Endothelial cell of umbilical vein (primary cell): ENCODE measurements at regions not wholly inside any gene's neighbourhood (a gene's known extent, or its start where the extent isn't known, plus 50 kb on each side); places are given as distances from the start of the nearest gene placed in this dataset.

Source experiments
- BruUV-seq: library from RNA; stranded (reverse); fragments of 400-500 nt; replicated peaks from 2 replicates; lab custom pipeline; 2021; lab: Mats Ljungman, UMichigan
- CTCF ChIA-PET: fragments of 300-600, 350-600 bp; sonication (Branson Sonifier 250); formaldehyde crosslinking; loops from one replicate; lab custom pipeline; 2021; ENCODE audit warnings: antibody characterized with exemption, inconsistent platforms; lab: Charles Lee
- POLR2A ChIA-PET: fragments of 300-600, 350-600 bp; sonication (Branson Sonifier 250); formaldehyde crosslinking; loops from one replicate; lab custom pipeline; 2021; ENCODE audit warnings: antibody characterized with exemption, inconsistent platforms; lab: Charles Lee
- DNase-seq: peaks from one replicate; pipeline ENCODE4 v3.0.0-alpha.2; 2011; ENCODE audit warnings: low read depth, low spot score
- FAIRE-seq: peaks from 2 replicates; lab custom pipeline; 2011; peaks lifted over from hg19 to GRCh38; lab: Jason Lieb, UNC
- H2AFZ ChIP-seq: 2 replicates; pipeline ENCODE4 v1.6.0; 2012; ENCODE audit warnings: low read depth, low read length, control low read depth, inconsistent platforms
- H3K27ac ChIP-seq: 2 replicates; pipeline ENCODE4 v1.5.1; 2011; ENCODE audit warnings: low read depth, mild to moderate bottlenecking, control low read depth, low read length, moderate library complexity; ENCODE audit not compliant: insufficient read depth
- H3K27me3 ChIP-seq, 2 experiments: 2 replicates each; pipeline versions ENCODE4 v1.6.0 to v1.6.1; 2011; ENCODE audit warnings: low read length in 2 of 2, mixed read lengths in 1 of 2; ENCODE audit not compliant: control insufficient read depth in 2 of 2, insufficient read depth in 2 of 2
- H3K36me3 ChIP-seq, 2 experiments: 2 replicates in 1 of 2; 3 replicates in 1 of 2; pipeline ENCODE4 v1.5.1; 2011; ENCODE audit warnings: low read length in 2 of 2, mild to moderate bottlenecking in 1 of 2, moderate library complexity in 1 of 2; ENCODE audit not compliant: control insufficient read depth in 2 of 2, insufficient read depth in 2 of 2; ENCODE audit errors: extremely low read depth in 1 of 2
- H3K4me1 ChIP-seq: 3 replicates; pipeline ENCODE4 v1.5.1; 2011; ENCODE audit warnings: mild to moderate bottlenecking, low read length; ENCODE audit not compliant: control insufficient read depth, insufficient read depth; ENCODE audit errors: extremely low read depth
- H3K4me2 ChIP-seq: 2 replicates; pipeline ENCODE4 v1.6.1; 2011; ENCODE audit warnings: low read length, control low read depth, mixed read lengths; ENCODE audit not compliant: insufficient read depth
- H3K4me3 ChIP-seq, 3 experiments: fragments of 200-600 bp in 1 of 3; sonication (generic), shearing (Covaris generic) in 1 of 3; replicated peaks in 1 of 3; 2 replicates each; pipeline ENCODE4 v1.5.1; 2011 to 2016; ENCODE audit warnings: control low read depth in 3 of 3, low read length in 3 of 3, mild to moderate bottlenecking in 2 of 3, inconsistent platforms in 1 of 3, low read depth in 1 of 3, moderate library complexity in 1 of 3; ENCODE audit not compliant: insufficient read depth in 1 of 3
- H3K79me2 ChIP-seq: 2 replicates; pipeline ENCODE4 v1.6.0; 2012; ENCODE audit warnings: low read length, inconsistent platforms; ENCODE audit not compliant: control insufficient read depth, insufficient read depth
- H3K9ac ChIP-seq: replicated peaks from 2 replicates; pipeline ENCODE3; 2011; ENCODE audit warnings: low read length, control low read depth; ENCODE audit not compliant: insufficient read depth; ENCODE audit errors: extremely low read depth
- H3K9me1 ChIP-seq: replicated peaks from 3 replicates; pipeline ENCODE4 v1.6.0; 2011; ENCODE audit warnings: mild to moderate bottlenecking, low read length; ENCODE audit not compliant: control insufficient read depth, insufficient read depth; ENCODE audit errors: extremely low read depth
- H3K9me3 ChIP-seq: replicated peaks from 2 replicates; pipeline ENCODE4 v1.5.1; 2012; ENCODE audit warnings: low read length, inconsistent platforms; ENCODE audit not compliant: control insufficient read depth, insufficient read depth
- H4K20me1 ChIP-seq: replicated peaks from 2 replicates; pipeline ENCODE3; 2011; ENCODE audit warnings: mild to moderate bottlenecking, low read length; ENCODE audit not compliant: control insufficient read depth, insufficient read depth; ENCODE audit errors: extremely low read depth
- CTCF ChIP-seq, 2 donors: IDR thresholded peaks; 1 replicate in 1 of 2; 2 replicates in 1 of 2; pipeline ENCODE4 v1.5.1; 2011; ENCODE audit warnings: low read length in 2 of 2, mild to moderate bottlenecking in 2 of 2, moderate library complexity in 2 of 2, control low read depth in 1 of 2, inconsistent platforms in 1 of 2, low read depth in 1 of 2; ENCODE audit not compliant: insufficient read depth in 1 of 2; ENCODE audit errors: extremely low read depth in 1 of 2
- EZH2 ChIP-seq: IDR thresholded peaks from 2 replicates; pipeline ENCODE4 v1.6.1; 2012; ENCODE audit warnings: borderline replicate concordance, low read depth, mild to moderate bottlenecking, moderate library complexity, low read length, inconsistent platforms; ENCODE audit not compliant: severe bottlenecking
- FOS ChIP-seq: IDR thresholded peaks from 2 replicates; pipeline ENCODE4 v1.6.1; 2011; ENCODE audit warnings: mild to moderate bottlenecking, low read length, moderate library complexity, borderline replicate concordance; ENCODE audit not compliant: insufficient read depth
- GATA2 ChIP-seq: IDR thresholded peaks from 2 replicates; pipeline ENCODE4 v1.7.0; 2011; ENCODE audit warnings: low read depth, mild to moderate bottlenecking, moderate library complexity, mixed read lengths, low read length; ENCODE audit not compliant: insufficient read length, insufficient read depth
- JUN ChIP-seq: IDR thresholded peaks from 2 replicates; pipeline ENCODE4 v1.6.1; 2011; ENCODE audit warnings: borderline replicate concordance, low read depth; ENCODE audit not compliant: insufficient read length, insufficient read depth
- MYC ChIP-seq: IDR thresholded peaks from one replicate; pipeline ENCODE4 v1.6.1; 2011; ENCODE audit warnings: mild to moderate bottlenecking, low read depth, low read length
- POLR2A ChIP-seq: IDR thresholded peaks from 2 replicates; pipeline ENCODE4 v1.6.1; 2012; ENCODE audit warnings: low read depth, mild to moderate bottlenecking, control low read depth, low read length
- POLR2AphosphoS5 ChIP-seq: IDR thresholded peaks from 2 replicates; pipeline ENCODE4 v1.6.1; 2012; ENCODE audit warnings: low read depth, mild to moderate bottlenecking, control low read depth, low read length, moderate library complexity; ENCODE audit not compliant: insufficient read depth
- dilution Hi-C: fragments of 300-500 bp; cut with MboI; formaldehyde crosslinking; loops from one replicate; pipeline ENCODE4 v1.15.0; 2019; ENCODE audit warnings: low sequenced_read_pairs; ENCODE audit not compliant: extremely low pct_ligation_motif_present
- intact Hi-C: fragments of 100-400 bp; cut with micrococcal nuclease; formaldehyde crosslinking; loops from one replicate; pipeline ENCODE4 v1.10.0; 2022
- TF ChIP-seq, protein P1 (sequence below): IDR thresholded peaks from 2 replicates; pipeline ENCODE4 v1.6.1; 2011; ENCODE audit not compliant: insufficient read depth, insufficient read length

DNA sequence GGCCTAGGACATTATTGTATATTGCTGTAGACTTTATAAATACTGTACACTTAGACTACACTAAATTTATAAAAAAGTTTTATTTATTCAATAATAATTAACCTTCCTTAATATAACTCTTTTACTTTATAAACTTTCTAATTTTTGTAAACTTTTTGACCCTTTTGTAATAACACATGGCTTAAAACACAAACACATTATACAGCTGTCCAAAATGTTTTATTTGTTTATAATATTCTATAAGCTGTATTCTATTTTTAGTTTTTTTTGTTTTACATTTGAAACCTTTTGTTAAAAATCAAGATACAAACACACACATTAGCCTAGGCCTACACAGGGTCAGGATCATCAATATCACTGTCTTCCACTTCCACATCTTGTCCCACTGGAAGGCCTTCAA is 190.0 kb downstream of the BMP4 start:
- no peak overlapping the region for H3K4me3 ChIP-seq
- CTCF ChIA-PET = no interaction called here
- no peak overlapping the region for H2AFZ ChIP-seq
- BruUV-seq = no TSS peak
- intact Hi-C loops (no loop called here), dilution Hi-C loops (no loop called here)
- FAIRE-seq (no peak), DNase-seq (no peak)
- H3K79me2 ChIP-seq = no peaks in the 10 kb centered on the region
- H3K27me3 ChIP-seq = no peaks in the 10 kb centered on the region
- H3K36me3 ChIP-seq = no peaks in the 10 kb centered on the region
- TF ChIP-seq JUN (no peak), EZH2 (no peak), CTCF (IDR thresholded peaks at IDR 0.05; ENCODE audit: extremely low read depth in 1 of 2, insufficient read depth in 1 of 2, low read depth in 1 of 2, low read length in 2 of 2) (no peak), MYC (no peak), FOS (no peak), POLR2AphosphoS5 (no peak), POLR2A (no peak), GATA2 (no peak)
- TF ChIP-seq, protein P1, sequence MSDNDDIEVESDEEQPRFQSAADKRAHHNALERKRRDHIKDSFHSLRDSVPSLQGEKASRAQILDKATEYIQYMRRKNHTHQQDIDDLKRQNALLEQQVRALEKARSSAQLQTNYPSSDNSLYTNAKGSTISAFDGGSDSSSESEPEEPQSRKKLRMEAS = no peak
- H3K27ac ChIP-seq = no peak overlapping the region
- H4K20me1 ChIP-seq = no peaks in the 10 kb centered on the region
- H3K9ac ChIP-seq = no peak overlapping the region
- POLR2A ChIA-PET = no interaction called here
- H3K9me3 ChIP-seq = no peaks in the 10 kb centered on the region
- H3K9me1 ChIP-seq = no peaks in the 10 kb centered on the region
- H3K4me1 ChIP-seq = no peaks in the 10 kb centered on the region
- no peak overlapping the region for H3K4me2 ChIP-seq
